ENCODE measurements at regions not wholly inside any gene's neighbourhood (a gene's known extent, or its start where the extent isn't known, plus 50 kb on each side); places are given as distances from the start of the nearest gene placed in this dataset.

- no peak overlapping the region for H3K27ac Mint-ChIP-seq
- H3K4me3 Mint-ChIP-seq (ENCODE audit: low read depth), result no peak overlapping the region
- no peaks in the 10 kb centered on the region for H3K27me3 Mint-ChIP-seq (ENCODE audit: low read depth)
- H3K9me3 Mint-ChIP-seq, result no peaks in the 10 kb centered on the region
- H3K36me3 Mint-ChIP-seq (ENCODE audit: low read depth), result no peaks in the 10 kb centered on the region
- intact Hi-C loops (cut with micrococcal nuclease), result no loop called here
- DNase-seq (ENCODE audit: low spot score), result no peak
- no peaks in the 10 kb centered on the region for H3K4me1 Mint-ChIP-seq (ENCODE audit: low read depth)
These were observed 1690.4 kb upstream of the SLC39A10 start for GRCh38 chr2:193966590-193966989.

GRCh38 chr2:193965263-193965662, 1691.8 kb upstream of the SLC39A10 start:
- Mint-ChIP-seq H3K36me3 (ENCODE audit: low read depth) (no peaks in the 10 kb centered on the region), H3K9me3 (no peaks in the 10 kb centered on the region), H3K27me3 (ENCODE audit: low read depth) (no peaks in the 10 kb centered on the region), H3K4me1 (ENCODE audit: low read depth) (no peaks in the 10 kb centered on the region), H3K4me3 (ENCODE audit: low read depth) (no peak overlapping the region), H3K27ac (no peak overlapping the region)
- intact Hi-C loops (cut with micrococcal nuclease), result no loop called here
- DNase-seq (ENCODE audit: low spot score), result no peak

DNA sequence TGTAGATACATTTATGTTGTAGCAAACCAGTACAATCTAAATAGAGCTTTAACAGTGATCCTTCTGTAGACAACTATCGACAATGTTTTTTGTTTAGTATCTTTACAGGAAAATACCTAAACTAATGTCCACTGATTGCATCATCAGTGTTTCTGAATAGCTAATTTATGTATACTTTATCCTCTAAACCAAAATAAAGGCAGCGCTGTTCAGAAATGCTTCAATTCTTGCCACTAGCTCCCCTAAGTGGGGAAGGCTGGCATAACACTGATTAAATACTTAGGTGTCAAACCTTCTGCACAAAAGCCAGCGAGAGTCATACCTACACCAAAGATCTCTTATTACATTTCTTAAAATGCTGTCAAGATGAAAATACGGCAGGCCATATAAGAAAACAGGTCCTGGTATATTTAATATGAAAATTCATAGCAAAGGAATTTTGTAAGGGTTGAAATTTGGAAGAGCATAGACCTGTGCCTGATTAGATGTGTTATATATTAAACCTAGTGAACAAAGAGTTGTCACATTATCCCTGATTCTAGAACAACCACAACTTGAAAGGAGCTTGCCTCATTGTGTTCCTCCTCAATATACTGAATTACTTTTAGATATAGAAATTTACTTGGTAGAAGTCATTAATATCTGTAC, 1693.4 kb upstream of the SLC39A10 start:
- H3K36me3 Mint-ChIP-seq (ENCODE audit: low read depth), result no peaks in the 10 kb centered on the region
- H3K27ac Mint-ChIP-seq, result no peak overlapping the region
- DNase-seq (ENCODE audit: low spot score), result no peak
- H3K4me3 Mint-ChIP-seq (ENCODE audit: low read depth), result no peak overlapping the region
- no peaks in the 10 kb centered on the region for H3K4me1 Mint-ChIP-seq (ENCODE audit: low read depth)
- no peaks in the 10 kb centered on the region for H3K9me3 Mint-ChIP-seq
- no peaks in the 10 kb centered on the region for H3K27me3 Mint-ChIP-seq (ENCODE audit: low read depth)
- intact Hi-C loops (cut with micrococcal nuclease), result no loop called here

DNA sequence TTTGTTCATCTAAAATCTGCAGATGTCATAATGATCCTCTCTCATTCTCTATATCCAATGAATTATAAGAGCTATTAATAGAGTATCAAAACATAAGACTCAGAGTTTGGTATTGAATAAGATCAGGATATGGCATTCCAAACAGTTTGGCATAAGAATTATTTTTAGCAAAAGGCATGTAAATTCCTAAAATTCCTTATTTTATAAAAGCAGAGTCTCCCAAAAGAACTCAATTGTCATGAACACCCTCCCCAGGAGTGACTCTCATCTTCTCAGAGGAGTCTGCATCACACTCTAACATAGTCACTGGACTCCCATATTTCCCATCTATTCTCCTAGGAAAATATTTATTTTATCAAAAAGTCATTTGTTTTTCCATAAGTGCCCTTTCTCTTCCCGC, 1710.2 kb upstream of the SLC39A10 start:
- no peak for DNase-seq (ENCODE audit: low spot score)
- Mint-ChIP-seq H3K27me3 (ENCODE audit: low read depth) (no peaks in the 10 kb centered on the region), H3K27ac (no peak overlapping the region), H3K4me1 (ENCODE audit: low read depth) (no peaks in the 10 kb centered on the region), H3K36me3 (ENCODE audit: low read depth) (no peaks in the 10 kb centered on the region), H3K4me3 (ENCODE audit: low read depth) (no peak overlapping the region), H3K9me3 (no peaks in the 10 kb centered on the region)
- intact Hi-C loops (cut with micrococcal nuclease), result no loop called here

DNA sequence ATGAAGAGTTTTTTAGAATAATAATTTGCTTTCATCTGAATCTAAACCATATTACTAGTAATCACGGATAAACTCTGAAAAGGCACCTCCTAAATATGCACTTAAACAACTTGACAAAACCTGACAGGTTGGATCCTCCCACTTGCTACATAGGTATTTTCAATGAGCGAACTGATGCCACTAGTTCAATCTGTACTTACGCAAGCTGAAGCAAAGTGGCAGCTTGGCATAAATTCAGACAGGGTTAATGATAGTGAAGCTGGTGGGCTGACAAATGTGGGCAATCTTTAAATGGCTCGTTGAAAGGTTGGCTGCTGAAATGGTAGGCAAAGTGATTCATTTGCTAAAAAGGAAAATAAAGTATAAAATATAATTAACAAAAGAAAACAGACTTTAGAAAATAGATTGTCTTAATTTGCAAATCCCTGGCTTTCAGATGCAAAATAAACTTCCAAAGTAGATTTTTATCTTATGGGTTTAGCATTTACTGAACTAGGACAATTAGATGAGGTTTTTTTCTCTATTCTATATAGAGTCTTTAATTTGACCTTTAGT, 1713.5 kb upstream of the SLC39A10 start:
- H3K4me3 Mint-ChIP-seq (ENCODE audit: low read depth), result no peak overlapping the region
- H3K9me3 Mint-ChIP-seq, result no peaks in the 10 kb centered on the region
- no peak for DNase-seq (ENCODE audit: low spot score)
- intact Hi-C loops (cut with micrococcal nuclease), result no loop called here
- no peaks in the 10 kb centered on the region for H3K36me3 Mint-ChIP-seq (ENCODE audit: low read depth)
- no peak overlapping the region for H3K27ac Mint-ChIP-seq
- H3K4me1 Mint-ChIP-seq (ENCODE audit: low read depth), result no peaks in the 10 kb centered on the region
- no peaks in the 10 kb centered on the region for H3K27me3 Mint-ChIP-seq (ENCODE audit: low read depth)

- H3K9me3 Mint-ChIP-seq, result no peaks in the 10 kb centered on the region
- no peaks in the 10 kb centered on the region for H3K4me1 Mint-ChIP-seq (ENCODE audit: low read depth)
- intact Hi-C loops (cut with micrococcal nuclease), result no loop called here
- no peak for DNase-seq (ENCODE audit: low spot score)
- no peaks in the 10 kb centered on the region for H3K36me3 Mint-ChIP-seq (ENCODE audit: low read depth)
- H3K4me3 Mint-ChIP-seq (ENCODE audit: low read depth), result no peak overlapping the region
- no peaks in the 10 kb centered on the region for H3K27me3 Mint-ChIP-seq (ENCODE audit: low read depth)
- no peak overlapping the region for H3K27ac Mint-ChIP-seq
These were observed 1721.9 kb upstream of the SLC39A10 start for GRCh38 chr2:193935114-193935513.

DNA sequence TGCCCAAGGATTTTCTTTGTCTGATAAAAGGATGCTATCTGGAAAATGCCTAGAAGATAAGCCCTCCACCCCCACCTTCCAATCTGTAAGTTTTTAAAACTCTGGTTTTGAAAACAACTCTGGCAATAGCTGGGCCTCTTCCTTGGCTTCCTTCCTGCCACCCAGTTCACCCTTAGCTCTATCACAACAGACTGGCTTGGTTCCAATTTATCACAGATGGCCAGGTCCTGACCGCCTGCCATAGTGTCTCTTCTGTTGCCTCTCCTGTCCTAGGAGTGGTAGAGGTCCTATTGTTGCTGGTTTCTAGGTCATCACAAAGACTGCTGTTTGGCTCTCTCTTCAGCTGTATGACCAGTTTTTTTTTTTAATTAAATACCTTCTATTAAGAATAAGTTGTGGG, 1727.9 kb upstream of the SLC39A10 start:
- Mint-ChIP-seq H3K9me3 (no peaks in the 10 kb centered on the region), H3K27me3 (ENCODE audit: low read depth) (no peaks in the 10 kb centered on the region), H3K36me3 (ENCODE audit: low read depth) (no peaks in the 10 kb centered on the region), H3K4me1 (ENCODE audit: low read depth) (no peaks in the 10 kb centered on the region), H3K27ac (no peak overlapping the region), H3K4me3 (ENCODE audit: low read depth) (no peak overlapping the region)
- intact Hi-C loops (cut with micrococcal nuclease), result no loop called here
- no peak for DNase-seq (ENCODE audit: low spot score)

DNA sequence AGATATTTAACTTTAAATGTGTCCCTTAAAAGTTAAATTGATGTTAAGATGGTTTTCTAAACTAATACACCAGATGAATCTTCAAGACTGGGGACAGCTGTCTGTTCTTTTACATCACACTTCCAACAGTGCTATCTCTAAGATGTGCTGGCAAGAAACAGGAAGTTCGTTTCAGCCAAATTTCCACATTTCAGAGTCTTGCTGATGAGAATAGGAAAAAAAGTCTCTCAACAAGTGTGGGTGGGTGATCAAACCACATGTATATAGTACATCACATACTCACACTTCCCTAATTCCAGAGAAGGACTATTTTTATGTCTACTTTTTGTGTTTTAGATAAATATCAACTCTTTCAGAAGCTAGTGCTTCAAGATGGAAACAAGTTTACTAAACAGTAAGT, 1712.8 kb upstream of the TMEFF2 start:
- intact Hi-C loops (cut with micrococcal nuclease), result no loop called here
- no peaks in the 10 kb centered on the region for H3K27me3 Mint-ChIP-seq (ENCODE audit: low read depth)
- H3K9me3 Mint-ChIP-seq, result no peaks in the 10 kb centered on the region
- no peaks in the 10 kb centered on the region for H3K4me1 Mint-ChIP-seq (ENCODE audit: low read depth)
- no peak overlapping the region for H3K4me3 Mint-ChIP-seq (ENCODE audit: low read depth)
- no peak overlapping the region for H3K27ac Mint-ChIP-seq
- DNase-seq (ENCODE audit: low spot score), result no peak
- H3K36me3 Mint-ChIP-seq (ENCODE audit: low read depth), result no peaks in the 10 kb centered on the region

DNA sequence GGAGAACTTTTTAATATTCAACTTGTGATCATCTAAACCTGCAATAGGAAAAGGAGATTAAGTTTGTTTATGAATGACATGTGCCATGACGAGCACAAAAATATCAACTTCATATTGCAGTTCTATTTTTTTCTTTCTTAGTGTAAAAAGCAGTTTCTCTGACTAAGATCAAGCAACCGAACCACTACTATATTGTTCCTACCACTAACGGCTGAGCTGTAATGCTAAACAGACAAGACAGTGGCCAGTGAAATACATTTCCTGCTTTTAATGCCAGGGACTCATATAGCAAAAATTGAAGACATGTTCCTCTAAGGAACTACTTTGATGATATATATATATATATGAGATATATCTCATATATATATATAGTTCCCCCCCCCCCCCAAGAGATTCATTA, 1705.6 kb upstream of the TMEFF2 start:
- no peaks in the 10 kb centered on the region for H3K27me3 Mint-ChIP-seq (ENCODE audit: low read depth)
- no peak overlapping the region for H3K4me3 Mint-ChIP-seq (ENCODE audit: low read depth)
- no peak for DNase-seq (ENCODE audit: low spot score)
- intact Hi-C loops (cut with micrococcal nuclease), result no loop called here
- H3K27ac Mint-ChIP-seq, result no peak overlapping the region
- peaks cover 1% of the 10 kb centered on the region for H3K4me1 Mint-ChIP-seq (ENCODE audit: low read depth)
- no peaks in the 10 kb centered on the region for H3K36me3 Mint-ChIP-seq (ENCODE audit: low read depth)
- H3K9me3 Mint-ChIP-seq, result no peaks in the 10 kb centered on the region

DNA sequence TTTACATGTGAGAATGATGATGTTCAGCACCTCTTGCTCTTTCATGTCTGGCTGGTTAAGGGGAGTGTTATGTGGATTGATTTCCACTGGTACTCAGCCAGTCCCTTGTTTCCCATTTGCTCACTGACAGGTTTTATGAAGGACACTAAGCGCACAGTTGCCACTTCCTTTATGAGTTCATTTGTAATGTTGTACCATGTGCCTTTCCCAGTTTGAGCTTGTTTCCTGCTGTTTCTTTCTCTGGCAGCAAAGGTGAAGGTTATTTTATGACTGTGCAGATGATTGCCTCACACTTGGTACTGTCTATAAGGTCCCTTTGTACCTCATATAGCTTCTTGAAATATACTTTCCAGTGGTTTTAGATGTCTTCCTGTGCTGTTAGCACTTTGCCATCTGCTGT, 1700.5 kb upstream of the TMEFF2 start:
- H3K9me3 Mint-ChIP-seq, result no peaks in the 10 kb centered on the region
- intact Hi-C loops (cut with micrococcal nuclease), result no loop called here
- no peaks in the 10 kb centered on the region for H3K36me3 Mint-ChIP-seq (ENCODE audit: low read depth)
- no peak for DNase-seq (ENCODE audit: low spot score)
- no peaks in the 10 kb centered on the region for H3K27me3 Mint-ChIP-seq (ENCODE audit: low read depth)
- no peak overlapping the region for H3K4me3 Mint-ChIP-seq (ENCODE audit: low read depth)
- peak overlapping the region; percentile 58 for H3K27ac Mint-ChIP-seq
- peaks cover 15% of the 10 kb centered on the region for H3K4me1 Mint-ChIP-seq (ENCODE audit: low read depth)

- H3K9me3 Mint-ChIP-seq, result no peaks in the 10 kb centered on the region
- peak overlapping the region; percentile 24 for H3K4me3 Mint-ChIP-seq (ENCODE audit: low read depth)
- intact Hi-C loops (cut with micrococcal nuclease), result no loop called here
- peak overlapping the region; percentile 25 for H3K27ac Mint-ChIP-seq
- H3K4me1 Mint-ChIP-seq (ENCODE audit: low read depth), result peaks cover 16% of the 10 kb centered on the region
- H3K36me3 Mint-ChIP-seq (ENCODE audit: low read depth), result no peaks in the 10 kb centered on the region
- H3K27me3 Mint-ChIP-seq (ENCODE audit: low read depth), result no peaks in the 10 kb centered on the region
- no peak for DNase-seq (ENCODE audit: low spot score)
These were observed 1699.3 kb upstream of the TMEFF2 start for GRCh38 chr2:193894081-193894480.

GRCh38 chr2:193891023-193891422, 1696.3 kb upstream of the TMEFF2 start:
- Mint-ChIP-seq H3K27me3 (ENCODE audit: low read depth) (no peaks in the 10 kb centered on the region), H3K36me3 (ENCODE audit: low read depth) (no peaks in the 10 kb centered on the region), H3K4me3 (ENCODE audit: low read depth) (no peak overlapping the region), H3K9me3 (no peaks in the 10 kb centered on the region), H3K27ac (no peak overlapping the region), H3K4me1 (ENCODE audit: low read depth) (peaks cover 16% of the 10 kb centered on the region)
- intact Hi-C loops (cut with micrococcal nuclease), result no loop called here
- DNase-seq (ENCODE audit: low spot score), result no peak

DNA sequence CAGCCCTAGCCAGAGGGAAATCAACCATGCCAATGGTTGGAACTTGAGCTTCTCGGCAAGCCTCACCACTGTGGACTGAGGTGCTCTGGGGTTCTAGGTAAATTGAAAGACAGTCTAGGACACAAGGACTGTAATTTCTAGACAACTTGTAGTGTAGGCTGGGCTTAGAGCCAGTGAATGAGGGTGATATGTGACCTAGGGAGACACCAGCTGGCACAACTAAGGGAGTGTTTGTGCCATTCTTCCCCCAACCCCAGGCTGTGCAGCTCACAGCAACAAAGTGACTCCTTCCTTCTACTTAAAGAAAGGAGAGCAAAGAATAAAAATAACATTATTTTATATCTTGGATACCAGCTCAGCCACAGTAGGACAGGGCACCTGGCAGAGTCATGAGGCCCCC, 1690.7 kb upstream of the TMEFF2 start:
- no peak overlapping the region for H3K4me3 Mint-ChIP-seq (ENCODE audit: low read depth)
- H3K36me3 Mint-ChIP-seq (ENCODE audit: low read depth), result no peaks in the 10 kb centered on the region
- intact Hi-C loops (cut with micrococcal nuclease), result no loop called here
- no peak overlapping the region for H3K27ac Mint-ChIP-seq
- H3K9me3 Mint-ChIP-seq, result peaks cover 12% of the 10 kb centered on the region
- no peaks in the 10 kb centered on the region for H3K27me3 Mint-ChIP-seq (ENCODE audit: low read depth)
- no peak for DNase-seq (ENCODE audit: low spot score)
- H3K4me1 Mint-ChIP-seq (ENCODE audit: low read depth), result peaks cover 2% of the 10 kb centered on the region

GRCh38 chr2:193883820-193884219, 1689.1 kb upstream of the TMEFF2 start:
- Mint-ChIP-seq H3K4me3 (ENCODE audit: low read depth) (no peak overlapping the region), H3K27ac (no peak overlapping the region), H3K9me3 (peaks cover 12% of the 10 kb centered on the region), H3K27me3 (ENCODE audit: low read depth) (no peaks in the 10 kb centered on the region), H3K4me1 (ENCODE audit: low read depth) (no peaks in the 10 kb centered on the region), H3K36me3 (ENCODE audit: low read depth) (no peaks in the 10 kb centered on the region)
- intact Hi-C loops (cut with micrococcal nuclease), result no loop called here
- no peak for DNase-seq (ENCODE audit: low spot score)
